HepG2 (cell line): ENCODE measurements at regions not wholly inside any gene's neighbourhood (a gene's known extent, or its start where the extent isn't known, plus 50 kb on each side); places are given as distances from the start of the nearest gene placed in this dataset.

Source experiments
- CREB1 ChIP-seq, 2 experiments: fragments of 450-650 bp in 1 of 2; IDR thresholded peaks; 2 replicates each; pipeline ENCODE4 v1.6.1; 2016 to 2017; ENCODE audit warnings: control low read depth in 1 of 2, mild to moderate bottlenecking in 1 of 2, missing compliant biosample characterization in 1 of 2, missing genetic modification characterization in 1 of 2
- EZH2 ChIP-seq: conservative IDR thresholded peaks from 2 replicates; pipeline ENCODE4 v1.6.1; 2012; ENCODE audit warnings: mild to moderate bottlenecking, low read depth, low read length, moderate library complexity
- JUN ChIP-seq: sonication (generic); formaldehyde crosslinking; IDR thresholded peaks from 2 replicates; pipeline ENCODE4 v1.4.0; 2020; ENCODE audit warnings: mild to moderate bottlenecking, missing genetic modification reagents
- MXI1 ChIP-seq: IDR thresholded peaks from 3 replicates; pipeline ENCODE4 v1.6.1; 2012; ENCODE audit warnings: low read depth, low read length, inconsistent platforms, borderline replicate concordance
- POLR2AphosphoS5 ChIP-seq: IDR thresholded peaks from 2 replicates; pipeline ENCODE4 v1.6.1; 2012; ENCODE audit warnings: low read depth, low read length
- RAD21 ChIP-seq: fragments of 450-650 bp; formaldehyde crosslinking; IDR thresholded peaks from 2 replicates; pipeline ENCODE4 v1.5.0; 2020; ENCODE audit warnings: mild to moderate bottlenecking
- SRSF1 ChIP-seq: fragments of 200-400 bp; formaldehyde crosslinking; optimal IDR thresholded peaks from 2 replicates; pipeline ENCODE3; 2017; ENCODE audit warnings: mild to moderate bottlenecking, low read depth, low read length, moderate library complexity
- ZNF274 ChIP-seq: sonication (generic); formaldehyde crosslinking; IDR thresholded peaks from 2 replicates; pipeline ENCODE4 v1.5.1; 2020; ENCODE audit warnings: mild to moderate bottlenecking, missing genetic modification reagents
- ZNF496 ChIP-seq: sonication (generic); formaldehyde crosslinking; IDR thresholded peaks from 2 replicates; pipeline ENCODE4 v1.8.1; 2023; ENCODE audit warnings: mild to moderate bottlenecking, moderate library complexity, missing genetic modification reagents; ENCODE audit not compliant: insufficient replicate concordance
- TF ChIP-seq, protein P1 (sequence below): sonication (generic); formaldehyde crosslinking; IDR thresholded peaks from 2 replicates; pipeline ENCODE4 v1.4.0; 2020; ENCODE audit warnings: missing genetic modification reagents, borderline replicate concordance

DNA sequence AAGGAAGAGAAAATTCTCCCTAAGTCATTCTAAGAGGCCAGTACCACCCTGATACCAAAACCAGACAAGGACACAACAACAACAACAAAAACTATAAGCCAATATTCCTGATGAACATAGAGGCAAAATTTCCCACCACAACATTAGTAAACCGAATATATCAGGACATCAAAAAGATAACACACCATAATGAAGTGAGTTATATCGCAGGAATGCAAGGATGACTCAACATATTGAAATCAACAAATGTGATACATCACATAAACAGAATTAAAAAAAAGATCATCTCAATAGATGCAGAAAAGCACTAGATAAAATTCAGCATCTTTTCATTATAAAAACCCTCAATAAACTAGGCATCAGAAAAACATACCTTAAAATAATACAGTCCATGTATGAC is 1844.4 kb upstream of the PCDH10 start:
- no peak for TF ChIP-seq ZNF496 (CRISPR knock-in tag)
- TF ChIP-seq, protein P1, sequence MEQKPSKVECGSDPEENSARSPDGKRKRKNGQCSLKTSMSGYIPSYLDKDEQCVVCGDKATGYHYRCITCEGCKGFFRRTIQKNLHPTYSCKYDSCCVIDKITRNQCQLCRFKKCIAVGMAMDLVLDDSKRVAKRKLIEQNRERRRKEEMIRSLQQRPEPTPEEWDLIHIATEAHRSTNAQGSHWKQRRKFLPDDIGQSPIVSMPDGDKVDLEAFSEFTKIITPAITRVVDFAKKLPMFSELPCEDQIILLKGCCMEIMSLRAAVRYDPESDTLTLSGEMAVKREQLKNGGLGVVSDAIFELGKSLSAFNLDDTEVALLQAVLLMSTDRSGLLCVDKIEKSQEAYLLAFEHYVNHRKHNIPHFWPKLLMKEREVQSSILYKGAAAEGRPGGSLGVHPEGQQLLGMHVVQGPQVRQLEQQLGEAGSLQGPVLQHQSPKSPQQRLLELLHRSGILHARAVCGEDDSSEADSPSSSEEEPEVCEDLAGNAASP (CRISPR knock-in tag): no peak
- no peak for TF ChIP-seq RAD21 (CRISPR knock-in tag)
- TF ChIP-seq JUN (CRISPR knock-in tag): no peak
- no peak for TF ChIP-seq POLR2AphosphoS5
- TF ChIP-seq SRSF1: no peak
- no peak for TF ChIP-seq CREB1 (IDR thresholded peaks at IDR 0.05)
- no peak for TF ChIP-seq CREB1 (CRISPR knock-in tag; IDR thresholded peaks at IDR 0.05)
- TF ChIP-seq ZNF274 (CRISPR knock-in tag): no peak
- no peak for TF ChIP-seq MXI1
- TF ChIP-seq EZH2: no peak
